GM18517 (cell line): ENCODE measurements at regions not wholly inside any gene's neighbourhood (a gene's known extent, or its start where the extent isn't known, plus 50 kb on each side); places are given as distances from the start of the nearest gene placed in this dataset.

Source experiments
- ATAC-seq: cut with Tn5 transposase; IDR thresholded peaks from one replicate; pipeline ENCODE4 v1.9.1; 2021; ENCODE audit warnings: mild to moderate bottlenecking, moderate library complexity; ENCODE audit not compliant: unreplicated experiment

- ATAC-seq, result no peak
Measured at GRCh38 chr4:151824656-151825055, 63.8 kb upstream of the GATB start.

DNA sequence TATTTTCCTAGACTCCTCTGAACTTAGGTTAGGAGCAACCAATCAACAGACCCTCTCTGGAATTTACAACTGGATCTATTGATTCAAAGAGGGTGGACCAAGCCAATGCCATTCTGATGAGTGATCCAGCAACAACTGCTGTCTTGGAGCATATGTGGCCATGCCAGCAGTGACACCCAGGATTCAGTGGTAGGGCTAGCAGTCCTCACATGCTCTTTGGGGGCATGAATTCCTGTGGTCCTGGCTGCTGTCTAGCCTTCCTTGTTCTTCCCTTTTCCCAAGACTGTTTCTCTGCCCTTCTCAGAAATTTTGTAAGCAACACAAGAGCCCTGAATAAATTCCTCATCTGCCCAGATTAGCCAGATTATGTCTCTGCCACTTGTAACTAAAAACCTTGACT, 61.5 kb upstream of the GATB start:
- no peak for ATAC-seq

DNA sequence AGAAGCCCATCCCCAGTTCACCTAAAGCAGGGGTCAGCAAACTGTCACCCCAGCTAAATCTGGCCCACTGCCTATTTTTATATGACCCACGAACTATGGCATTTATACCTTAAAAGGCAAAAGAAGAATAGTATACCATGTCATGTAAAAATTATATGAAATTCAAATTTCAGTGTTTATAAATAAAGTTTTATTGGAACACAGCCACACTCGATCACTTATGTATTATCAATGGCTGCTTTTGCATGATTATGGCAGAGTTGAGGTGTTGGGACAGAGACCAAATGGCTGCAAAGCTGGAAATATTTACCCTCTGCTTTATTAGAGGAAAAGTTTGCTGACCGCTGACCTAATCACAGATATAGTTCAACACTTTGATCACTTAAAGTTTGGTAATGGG, 59.2 kb upstream of the GATB start:
- no peak for ATAC-seq

DNA sequence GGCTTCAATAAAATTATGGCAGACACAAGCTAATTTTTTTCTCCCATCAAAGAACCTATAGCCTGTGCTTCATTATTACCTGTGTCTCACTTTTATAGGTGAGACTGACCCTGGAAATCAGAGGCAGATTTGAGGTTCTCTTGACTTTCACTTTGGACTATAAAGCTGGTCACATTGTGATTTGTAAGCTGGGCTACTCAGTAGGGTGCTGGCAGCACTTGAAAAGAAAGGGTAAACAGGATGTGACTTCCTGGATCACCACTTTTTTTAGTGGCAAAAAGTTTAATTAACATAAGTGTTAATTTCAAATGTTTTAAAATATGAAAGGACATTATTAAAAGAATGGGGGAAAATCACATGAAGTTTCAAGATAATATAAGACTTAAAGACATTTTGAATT, 50.6 kb upstream of the GATB start:
- no peak for ATAC-seq
